Aorta (tissue), 5 donors: ENCODE measurements at regions not wholly inside any gene's neighbourhood (a gene's known extent, or its start where the extent isn't known, plus 50 kb on each side); places are given as distances from the start of the nearest gene placed in this dataset.

Experiments used
- ATAC-seq: fragments of 200-7000 bp; cut with Tn5 transposase; one replicate; pipeline ENCODE4 v1.9.1; 2022; ENCODE audit warnings: moderate library complexity; ENCODE audit not compliant: low FRiP score
- DNase-seq, 2 donors: peaks; one replicate each; pipeline ENCODE4 v3.0.0-alpha.2; 2020
- H3K27ac ChIP-seq, 2 donors: one replicate each; pipeline ENCODE4 v1.5.1; 2013; ENCODE audit warnings: low read length in 2 of 2, mild to moderate bottlenecking in 2 of 2, moderate library complexity in 2 of 2, control low read depth in 1 of 2, inconsistent platforms in 1 of 2, low read depth in 1 of 2
- H3K27me3 ChIP-seq, 2 donors: one replicate each; pipeline ENCODE4 v1.6.1; 2013; ENCODE audit warnings: control low read depth in 1 of 2, low read length in 1 of 2, mild to moderate bottlenecking in 1 of 2, moderate library complexity in 1 of 2; ENCODE audit not compliant: insufficient read depth in 2 of 2, control insufficient read depth in 1 of 2
- H3K36me3 ChIP-seq, 2 donors: one replicate each; pipeline ENCODE4 v1.6.1; 2013; ENCODE audit warnings: control low read depth in 1 of 2, low read length in 1 of 2, mild to moderate bottlenecking in 1 of 2; ENCODE audit not compliant: insufficient read depth in 2 of 2, control insufficient read depth in 1 of 2
- H3K4me1 ChIP-seq, 2 donors: one replicate each; pipeline ENCODE4 v1.6.1; 2013; ENCODE audit warnings: low read length in 2 of 2, control low read depth in 1 of 2, mild to moderate bottlenecking in 1 of 2, moderate library complexity in 1 of 2; ENCODE audit not compliant: insufficient read depth in 2 of 2, control insufficient read depth in 1 of 2
- H3K4me3 ChIP-seq, 2 donors: one replicate each; pipeline ENCODE4 v1.5.1; 2013; ENCODE audit warnings: low read length in 2 of 2, control low read depth in 1 of 2, mild to moderate bottlenecking in 1 of 2
- H3K9me3 ChIP-seq: one replicate; pipeline ENCODE4 v1.6.1; 2013; ENCODE audit warnings: mild to moderate bottlenecking, low read length; ENCODE audit not compliant: control insufficient read depth
- WGBS, 2 donors: extraction: QIAGEN DNeasy Blood & Tissue Kit; methylation state at CpG; one replicate each; pipeline ENCODE4 v1.1.7; 2013; 5-methylcytosine and 5-hydroxymethylcytosine counted together
- intact Hi-C, 2 donors: fragments of 100-400 bp; cut with DNase I; formaldehyde crosslinking; loops; one replicate each; pipeline versions ENCODE4 v1.14.2 to v1.15.0; 2022
- donor health status: healthy with polysubstance abuse.
- donor health status: Bipolar disorder and iron deficiency.
- donor health status: DM: no; HTN: no; CAD: no.
- donor health status: DM: no; HTN: no; CAD: no.
- donor health status: DM: yes; HTN: yes; CAD: no.

DNA sequence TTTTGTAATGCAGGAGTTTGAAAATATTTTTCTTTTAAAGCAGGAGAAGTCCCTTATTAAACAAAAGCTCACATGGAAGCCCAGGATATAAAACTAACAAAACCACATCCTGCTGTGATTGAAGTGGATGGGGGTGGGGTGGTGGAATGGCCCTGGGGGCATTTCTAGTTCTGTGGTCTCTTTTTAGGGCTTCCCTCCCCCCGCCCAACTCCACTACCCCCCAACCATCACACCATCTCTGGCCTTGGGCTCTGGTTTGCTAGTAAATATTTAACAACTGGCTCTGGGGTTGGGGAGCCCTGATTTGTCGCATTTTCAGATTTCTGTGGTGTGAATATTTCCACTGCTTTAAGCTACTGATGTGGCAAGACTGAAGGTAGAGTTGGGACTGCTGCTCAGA, 279.6 kb upstream of the PLET1 start:
- intact Hi-C loops: no loop called here
- no peak for ATAC-seq

DNA sequence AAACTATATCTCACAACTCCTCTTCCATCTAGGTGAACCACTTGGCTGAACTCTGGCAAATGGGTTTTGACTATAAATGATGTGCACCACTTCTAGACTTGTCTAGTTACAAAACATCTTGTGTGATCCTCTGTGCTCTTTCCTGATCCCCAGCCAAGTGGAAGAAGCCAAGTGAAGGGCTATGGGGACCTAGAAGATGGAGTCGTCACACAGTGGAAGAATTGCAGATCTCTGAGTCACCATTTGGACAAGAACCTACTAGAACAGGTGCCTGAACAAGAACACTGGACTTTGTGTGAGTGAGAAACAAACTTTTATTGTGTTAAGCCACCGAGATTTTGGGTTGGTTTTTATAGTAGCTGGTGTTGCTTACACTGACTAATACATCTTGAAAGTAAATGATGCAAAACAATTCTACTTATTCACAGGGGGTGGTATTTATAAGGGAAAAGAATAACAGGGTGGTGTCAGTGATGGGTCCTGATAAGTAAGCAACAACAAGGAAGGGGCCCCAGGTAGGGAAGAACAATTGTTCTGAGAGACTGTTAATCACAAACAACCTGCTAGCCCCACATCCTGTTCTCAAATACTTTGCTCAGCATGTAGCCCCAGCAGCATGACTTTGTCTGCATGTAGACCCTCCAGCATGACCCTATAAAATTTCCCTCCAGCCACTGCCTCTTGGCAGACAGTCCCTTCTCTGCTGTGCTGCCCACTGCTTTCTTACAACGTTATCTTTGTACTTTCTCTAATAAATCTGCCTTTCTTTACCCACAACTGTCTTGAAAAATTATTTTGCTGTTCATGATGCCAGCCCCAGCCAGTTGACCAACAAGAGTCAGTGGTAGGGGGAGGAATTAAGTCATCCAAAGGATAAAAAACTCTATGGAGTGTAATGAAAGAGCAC, 280.7 kb upstream of the PLET1 start:
- H3K4me1 ChIP-seq: peaks cover 0 to 2% of the 10 kb centered on the region in 2 donors
- 64 to 65% methylated on average over 3 of the region's 3 CpGs for WGBS, 2 donors
- no peak overlapping the region for H3K4me3 ChIP-seq
- no peak for DNase-seq
- no peak overlapping the region for H3K27ac ChIP-seq
- no peaks in the 10 kb centered on the region for H3K36me3 ChIP-seq
- H3K27me3 ChIP-seq: no peaks in the 10 kb centered on the region
- no peaks in the 10 kb centered on the region for H3K9me3 ChIP-seq
- intact Hi-C loops: no loop called here
- no peak for ATAC-seq

More for the DNA sequence above, 279.6 kb upstream of the PLET1 start:
- no peaks in the 10 kb centered on the region for H3K36me3 ChIP-seq
- H3K4me1 ChIP-seq: peaks cover 0 to under 1% of the 10 kb centered on the region in 2 donors
- H3K4me3 ChIP-seq: no peak overlapping the region
- WGBS, 2 donors: 95 to 98% methylated on average over 2 of the region's 2 CpGs
- H3K27me3 ChIP-seq: no peaks in the 10 kb centered on the region
- H3K27ac ChIP-seq: no peak overlapping the region
- H3K9me3 ChIP-seq: no peaks in the 10 kb centered on the region
- no peak for DNase-seq

DNA sequence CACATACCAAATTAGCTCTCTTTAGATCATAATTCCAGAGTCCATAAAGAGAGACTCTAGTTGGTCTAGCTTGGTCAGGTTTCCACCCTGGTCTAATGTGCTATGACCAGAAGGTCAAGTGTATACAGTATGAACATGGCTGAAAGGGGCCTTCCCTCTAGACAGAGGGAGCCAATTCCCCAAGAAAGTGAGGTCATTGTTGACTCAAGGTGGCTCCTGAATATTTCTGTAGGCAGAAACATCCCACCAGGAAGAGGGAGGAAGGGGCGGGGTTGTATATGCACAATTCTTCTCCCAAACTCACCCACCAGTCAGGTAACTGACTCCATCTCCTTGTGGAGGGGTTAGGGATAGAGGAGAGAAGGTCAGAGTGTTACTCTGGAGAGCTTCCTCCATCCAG, 281.8 kb upstream of the PLET1 start:
- Histone ChIP-seq H3K27me3 (no peaks in the 10 kb centered on the region), H3K4me3 (no peak overlapping the region), H3K4me1 (peaks cover 0 to 2% of the 10 kb centered on the region in 2 donors), H3K9me3 (no peaks in the 10 kb centered on the region), H3K27ac (no peak overlapping the region), H3K36me3 (no peaks in the 10 kb centered on the region)
- no peak for DNase-seq
- 93 to 100% methylated on average over 1 of the region's 1 CpG for WGBS, 2 donors
- intact Hi-C loops: no loop called here
- no peak for ATAC-seq

DNA sequence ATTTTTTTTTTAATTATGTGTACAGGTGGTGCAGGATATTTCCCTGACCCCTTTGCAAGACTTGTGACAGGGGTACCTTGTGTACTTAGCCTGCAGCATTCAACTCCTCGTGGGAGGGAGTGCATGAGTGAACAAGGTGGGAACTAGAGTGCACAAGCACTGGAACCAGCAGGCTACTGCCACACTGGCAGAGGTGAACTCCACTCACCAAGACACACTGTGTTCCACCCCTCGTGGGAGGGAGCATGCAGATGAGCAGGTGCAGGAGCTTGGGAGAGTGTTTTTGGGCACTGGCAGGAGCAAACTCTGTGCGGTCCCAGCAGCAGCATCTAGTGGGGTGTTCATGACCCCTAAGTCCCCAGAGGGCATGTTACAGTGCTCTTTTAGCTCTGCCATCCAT, 282.7 kb upstream of the PLET1 start:
- Histone ChIP-seq H3K4me3 (no peak overlapping the region), H3K27me3 (no peaks in the 10 kb centered on the region), H3K4me1 (peaks cover 0 to 2% of the 10 kb centered on the region in 2 donors), H3K9me3 (no peaks in the 10 kb centered on the region), H3K36me3 (no peaks in the 10 kb centered on the region), H3K27ac (no peak overlapping the region)
- DNase-seq (no peak), ATAC-seq (no peak)
- WGBS, 2 donors: 89 to 96% methylated on average over 3 of the region's 3 CpGs
- intact Hi-C loops: no loop called here

DNA sequence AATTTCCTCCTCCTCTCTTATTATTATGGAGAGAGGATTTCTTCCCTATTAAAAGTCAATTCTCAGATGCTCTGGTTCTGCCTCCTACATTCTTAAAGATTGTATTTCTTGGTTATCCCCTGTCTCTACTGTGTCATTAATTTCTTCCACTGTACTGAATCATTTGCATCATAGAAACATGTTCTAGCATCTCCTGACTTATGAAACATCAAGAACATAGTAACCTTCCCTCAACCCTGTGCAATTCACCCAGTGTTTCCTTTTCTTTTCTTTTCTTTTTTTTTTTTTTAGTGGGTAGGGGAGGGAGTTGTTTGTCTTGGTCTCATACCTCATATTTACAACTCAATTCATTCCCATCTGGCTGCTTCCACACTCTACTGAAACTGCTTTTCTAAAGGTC, 288.0 kb upstream of the PLET1 start:
- no peaks in the 10 kb centered on the region for H3K36me3 ChIP-seq
- no peaks in the 10 kb centered on the region for H3K9me3 ChIP-seq
- no peak overlapping the region for H3K4me3 ChIP-seq
- ATAC-seq (no peak), DNase-seq (no peak)
- no peak overlapping the region for H3K27ac ChIP-seq
- peaks cover 0 to 5% of the 10 kb centered on the region in 2 donors for H3K4me1 ChIP-seq
- intact Hi-C loops: no loop called here
- no peaks in the 10 kb centered on the region for H3K27me3 ChIP-seq

DNA sequence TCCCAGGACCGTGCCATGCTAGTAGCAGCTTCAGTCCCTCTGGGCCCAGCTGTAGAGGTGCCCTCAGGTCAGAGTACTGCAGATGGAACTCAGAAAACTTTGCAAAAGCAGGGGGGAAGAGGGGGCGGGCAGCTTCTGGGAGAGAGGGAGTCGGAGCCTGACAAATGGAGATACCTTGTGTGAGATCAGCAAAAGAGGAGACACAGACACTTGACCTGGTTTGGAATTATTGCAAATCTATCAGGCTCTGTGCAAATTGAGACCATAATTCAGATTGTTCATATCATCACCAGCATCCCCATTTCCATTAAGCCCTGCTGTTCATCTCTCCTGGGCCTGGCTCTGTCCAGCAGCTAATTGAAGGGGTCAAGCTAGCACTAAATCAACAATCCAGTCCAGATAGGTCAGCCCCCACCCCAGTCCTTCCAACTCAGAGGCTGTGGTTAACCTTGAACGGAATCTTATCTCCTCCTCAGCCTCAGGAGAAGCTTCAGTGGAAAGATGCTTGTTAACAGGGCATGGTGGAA, 292.6 kb upstream of the PLET1 start:
- Histone ChIP-seq H3K36me3 (no peaks in the 10 kb centered on the region), H3K27ac (no peak overlapping the region), H3K4me1 (peaks cover 0 to 3% of the 10 kb centered on the region in 2 donors), H3K4me3 (no peak overlapping the region), H3K9me3 (no peaks in the 10 kb centered on the region), H3K27me3 (no peaks in the 10 kb centered on the region)
- ATAC-seq (no peak), DNase-seq (no peak)
- intact Hi-C loops: loop anchor here (10.0 kb wide), 3 partner anchors 98 to 338 kb away; partner anchors contain the start of gene PTS (in 1 of the 2)
- WGBS, 2 donors: 95 to 98% methylated on average over 4 of the region's 4 CpGs

DNA sequence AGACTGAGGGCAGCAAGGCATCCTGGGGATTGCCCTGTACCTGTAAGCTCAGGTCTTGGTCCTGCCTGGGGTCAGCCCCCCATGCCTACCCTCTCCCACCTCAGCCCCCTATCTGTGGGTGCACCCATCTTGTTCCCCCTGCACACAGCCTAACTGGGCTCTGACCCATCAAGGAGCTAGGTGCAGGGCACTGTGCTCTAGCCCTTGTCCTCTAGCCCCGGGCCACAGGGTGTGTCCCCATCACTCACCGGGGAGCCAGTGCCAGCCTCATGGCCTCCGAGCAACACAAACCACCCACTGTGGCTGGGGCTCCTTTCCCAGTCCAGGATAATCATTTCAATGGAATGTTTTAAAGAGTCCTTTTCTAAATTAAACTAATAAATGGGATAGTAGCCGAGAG, 293.9 kb upstream of the PLET1 start:
- 10 to 15% methylated on average over 4 of the region's 4 CpGs for WGBS, 2 donors
- DNase-seq: no peak
- H3K9me3 ChIP-seq: no peaks in the 10 kb centered on the region
- ATAC-seq: no peak
- no peaks in the 10 kb centered on the region for H3K4me1 ChIP-seq
- H3K36me3 ChIP-seq: no peaks in the 10 kb centered on the region
- H3K4me3 ChIP-seq: no peak overlapping the region
- no peak overlapping the region for H3K27ac ChIP-seq
- no peaks in the 10 kb centered on the region for H3K27me3 ChIP-seq
- intact Hi-C loops: loop anchor here (10.0 kb wide), 3 partner anchors 100 to 340 kb away; partner anchors contain the start of gene PTS (in 1 of the 2)

DNA sequence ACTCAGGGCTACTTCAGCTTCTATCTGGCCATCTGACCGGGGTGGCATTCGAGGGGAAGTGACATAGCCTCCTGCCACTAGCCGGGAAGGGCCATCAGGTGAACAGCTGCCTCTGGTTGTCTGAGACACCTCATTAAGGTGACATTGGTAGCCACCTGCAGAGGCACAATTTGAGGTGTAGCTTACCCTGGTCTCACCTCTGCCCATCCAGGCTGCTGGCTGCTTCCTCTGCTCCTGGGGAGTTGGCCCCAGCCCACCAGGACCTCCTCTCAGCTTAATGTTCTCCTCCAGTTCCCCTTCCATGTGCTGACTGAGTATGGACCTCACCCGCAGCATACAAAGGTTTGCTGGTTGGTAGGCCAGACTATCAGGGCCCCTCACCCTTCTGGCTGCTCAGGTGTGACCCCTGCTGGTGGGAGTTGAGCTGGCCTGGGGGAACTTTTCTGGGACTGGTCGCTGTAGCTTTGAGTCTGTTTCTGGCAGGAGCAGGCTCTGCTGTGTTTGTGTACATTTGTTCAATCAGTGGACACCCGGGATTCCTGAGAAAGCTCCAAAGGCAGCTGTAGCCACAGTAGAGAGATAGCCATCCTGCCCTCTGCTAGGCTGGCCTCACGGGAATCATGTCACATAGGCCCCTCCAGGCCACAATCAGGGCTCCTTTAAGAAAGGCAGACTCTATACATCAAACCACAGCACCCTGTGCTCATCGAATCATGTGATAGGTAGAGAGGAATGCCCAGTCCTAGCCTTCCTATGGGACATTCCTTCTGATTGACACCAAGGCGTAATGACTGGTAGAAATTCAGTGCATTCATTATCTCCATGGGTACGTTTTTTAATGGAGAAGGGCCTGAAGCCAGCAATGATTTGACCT, 295.1 kb upstream of the PLET1 start:
- Histone ChIP-seq H3K4me1 (no peaks in the 10 kb centered on the region), H3K27me3 (no peaks in the 10 kb centered on the region), H3K9me3 (no peaks in the 10 kb centered on the region), H3K27ac (no peak overlapping the region), H3K36me3 (no peaks in the 10 kb centered on the region), H3K4me3 (no peak overlapping the region)
- WGBS, 2 donors: 62 to 63% methylated on average over 10 of the region's 10 CpGs
- ATAC-seq (peak; percentile 81), DNase-seq (peak; percentile 68 to 86)
- intact Hi-C loops: loop anchor here (1.0 to 10.0 kb wide), 5 partner anchors 101 to 341 kb away; partner anchors contain the start of gene PTS (in 1 of the 2)
